GM12892 (cell line): ENCODE measurements at regions not wholly inside any gene's neighbourhood (a gene's known extent, or its start where the extent isn't known, plus 50 kb on each side); places are given as distances from the start of the nearest gene placed in this dataset.

Source experiments
- DNase-seq: peaks from one replicate; pipeline ENCODE4 v3.0.0; 2011; ENCODE audit not compliant: insufficient read length
- FAIRE-seq: peaks from 2 replicates; lab custom pipeline; 2011; peaks lifted over from hg19 to GRCh38; lab: Jason Lieb, UNC
- POLR2A ChIP-seq: IDR thresholded peaks from 2 replicates; pipeline ENCODE4 v1.6.1; 2011; ENCODE audit warnings: low read depth, low read length, control low read depth
- POLR2AphosphoS5 ChIP-seq: IDR thresholded peaks from 2 replicates; pipeline ENCODE4 v1.6.1; 2011; ENCODE audit warnings: low read depth, low read length, control low read depth
- TAF1 ChIP-seq: IDR thresholded peaks from 2 replicates; pipeline ENCODE4 v1.6.1; 2011; ENCODE audit warnings: low read depth, mild to moderate bottlenecking, control low read depth, low read length, borderline replicate concordance

GRCh38 chr10:78349911-78350663, 316.4 kb downstream of the RPS24 start:
- no peak for FAIRE-seq
- TF ChIP-seq POLR2A (no peak), POLR2AphosphoS5 (no peak), TAF1 (no peak)
- DNase-seq = no peak

DNA sequence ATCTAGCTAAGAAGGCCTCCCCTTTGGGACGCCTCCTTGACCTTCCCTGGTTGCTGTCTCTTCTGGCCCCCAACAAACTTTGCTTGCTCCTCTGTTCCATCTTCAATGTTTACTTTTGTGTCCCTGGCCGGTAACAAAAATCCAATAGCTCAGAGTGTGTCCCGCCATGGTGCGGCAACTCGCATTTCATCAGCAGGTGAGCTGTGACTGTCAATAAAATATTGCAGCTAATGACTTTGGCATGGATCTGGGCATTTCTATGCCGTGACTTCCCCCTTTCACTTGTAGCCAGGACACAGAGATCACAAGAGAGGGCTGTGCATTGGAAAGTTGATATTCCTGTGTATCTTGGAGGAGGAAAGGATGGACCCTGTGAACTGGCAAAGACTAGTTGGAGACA, 317.6 kb downstream of the RPS24 start:
- FAIRE-seq = no peak
- DNase-seq = no peak
- TF ChIP-seq TAF1 = no peak
- TF ChIP-seq POLR2AphosphoS5 = no peak
- TF ChIP-seq POLR2A = no peak

DNA sequence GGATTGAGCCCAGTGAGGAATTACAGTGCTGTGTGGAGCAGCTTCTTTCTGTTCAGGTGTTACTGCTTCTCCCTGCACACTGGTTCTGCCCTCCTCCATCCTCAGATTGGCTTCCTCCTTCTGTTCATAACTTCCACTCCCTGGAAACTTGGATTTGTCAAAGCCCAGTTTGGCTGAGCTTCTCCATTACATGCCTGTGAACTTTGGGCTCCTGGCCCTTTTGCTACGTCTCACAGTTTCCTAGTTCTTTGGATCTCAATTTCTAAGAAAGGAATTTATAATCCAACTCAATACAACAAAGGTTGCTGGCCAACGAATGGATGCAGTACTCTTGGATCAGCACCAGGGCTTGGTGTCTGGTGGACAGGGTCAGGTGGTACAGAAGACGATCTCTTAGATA, 318.1 kb downstream of the RPS24 start:
- FAIRE-seq (no peak), DNase-seq (no peak)
- TF ChIP-seq TAF1 (no peak), POLR2A (no peak), POLR2AphosphoS5 (no peak)

DNA sequence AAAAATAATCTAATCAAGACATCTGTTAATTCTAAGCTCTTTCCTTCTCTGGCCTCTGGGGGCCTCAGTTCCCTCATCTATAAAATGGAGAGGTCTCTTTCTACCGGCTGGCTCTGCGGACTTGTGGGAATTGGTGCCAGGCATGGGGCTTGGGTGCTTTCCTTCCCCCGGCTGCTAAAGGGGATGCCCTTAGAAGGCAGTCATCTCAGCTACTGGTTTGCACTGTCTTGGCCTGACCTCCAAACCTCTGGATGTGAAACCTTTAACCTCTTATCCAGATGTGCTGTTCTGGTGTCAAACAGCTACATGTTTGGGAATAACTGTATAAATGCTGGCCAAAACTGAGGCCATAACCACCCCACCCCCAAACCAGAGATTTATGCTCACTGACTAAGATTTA, 320.0 kb downstream of the RPS24 start:
- no peak for TF ChIP-seq POLR2AphosphoS5
- TF ChIP-seq POLR2A = no peak
- TF ChIP-seq TAF1 = no peak
- DNase-seq (no peak), FAIRE-seq (no peak)

GRCh38 chr10:78354101-78354500, 320.4 kb downstream of the RPS24 start:
- DNase-seq = no peak
- TF ChIP-seq POLR2AphosphoS5 = no peak
- no peak for FAIRE-seq

GRCh38 chr10:78356291-78356900, 322.7 kb downstream of the RPS24 start:
- TF ChIP-seq TAF1 (no peak), POLR2AphosphoS5 (no peak), POLR2A (no peak)
- DNase-seq (no peak), FAIRE-seq (no peak)

DNA sequence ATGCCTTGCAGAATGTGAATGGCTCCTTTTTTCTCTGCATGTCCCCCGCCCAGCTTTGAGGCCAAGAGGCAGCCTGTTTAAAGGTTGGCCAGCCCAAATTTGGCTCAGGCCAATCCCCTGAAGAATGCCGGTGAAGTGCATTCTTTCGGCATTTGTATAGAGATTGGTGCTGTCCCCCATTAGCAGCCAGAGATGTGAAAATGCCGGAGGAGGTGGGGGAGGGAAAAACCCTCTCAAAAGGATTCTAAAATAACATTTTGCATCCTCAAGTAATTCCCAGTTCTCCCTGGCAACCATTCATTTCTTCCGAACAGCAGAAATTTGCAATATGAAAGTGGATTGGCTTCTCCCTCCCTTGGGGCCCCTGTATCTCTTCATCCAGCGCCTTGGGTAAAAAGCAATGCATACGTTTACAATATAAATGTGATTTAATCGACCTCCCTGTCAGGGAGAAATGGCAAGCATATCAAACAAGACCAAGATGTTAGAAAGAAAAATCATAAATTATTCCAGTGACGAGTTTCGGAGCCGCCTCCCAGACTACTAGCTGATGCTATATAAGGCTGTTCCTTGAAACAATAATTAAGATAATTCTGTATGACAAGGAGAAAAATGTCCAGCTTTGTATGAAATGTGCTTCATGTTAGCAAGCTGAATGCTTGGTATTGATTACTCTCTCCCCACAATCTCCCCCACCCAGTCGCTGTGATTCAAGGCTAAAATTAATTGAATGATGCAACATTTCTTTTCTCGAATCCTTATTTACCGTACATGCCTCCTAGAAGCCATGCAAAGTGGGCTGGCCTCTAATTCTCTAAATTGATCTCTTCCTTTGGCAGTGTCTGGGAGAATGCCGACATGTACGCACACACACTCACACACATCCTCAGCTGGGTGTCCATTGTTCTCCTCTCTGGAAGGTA, 323.7 kb downstream of the RPS24 start:
- TF ChIP-seq TAF1 (no peak), POLR2A (no peak), POLR2AphosphoS5 (no peak)
- FAIRE-seq = no peak
- no peak for DNase-seq

- DNase-seq (no peak), FAIRE-seq (no peak)
- TF ChIP-seq TAF1 (no peak), POLR2A (no peak), POLR2AphosphoS5 (no peak)
Observed at GRCh38 chr10:78358351-78358750, 324.7 kb downstream of the RPS24 start.

DNA sequence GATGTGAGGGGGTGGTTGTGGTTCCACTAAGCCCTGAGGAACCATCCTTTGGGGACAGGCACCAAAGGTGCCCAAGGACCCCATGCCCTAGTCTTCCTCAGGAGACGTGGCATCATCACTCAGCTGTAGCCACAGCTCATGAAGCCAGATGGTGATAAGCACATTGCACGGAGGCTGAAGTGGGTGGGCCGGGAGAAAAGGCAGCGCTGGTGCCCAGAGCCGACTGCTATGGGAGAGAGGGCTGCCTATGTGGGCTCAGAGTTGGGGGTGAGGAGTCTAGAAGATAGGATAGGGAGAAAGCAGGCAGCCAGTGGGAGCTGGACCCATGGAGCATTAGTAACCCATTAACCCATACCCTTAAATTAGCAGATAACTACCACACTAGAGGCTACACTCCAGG, 325.3 kb downstream of the RPS24 start:
- FAIRE-seq = no peak
- TF ChIP-seq POLR2AphosphoS5 = no peak
- no peak for TF ChIP-seq TAF1
- TF ChIP-seq POLR2A = no peak
- DNase-seq = no peak

DNA sequence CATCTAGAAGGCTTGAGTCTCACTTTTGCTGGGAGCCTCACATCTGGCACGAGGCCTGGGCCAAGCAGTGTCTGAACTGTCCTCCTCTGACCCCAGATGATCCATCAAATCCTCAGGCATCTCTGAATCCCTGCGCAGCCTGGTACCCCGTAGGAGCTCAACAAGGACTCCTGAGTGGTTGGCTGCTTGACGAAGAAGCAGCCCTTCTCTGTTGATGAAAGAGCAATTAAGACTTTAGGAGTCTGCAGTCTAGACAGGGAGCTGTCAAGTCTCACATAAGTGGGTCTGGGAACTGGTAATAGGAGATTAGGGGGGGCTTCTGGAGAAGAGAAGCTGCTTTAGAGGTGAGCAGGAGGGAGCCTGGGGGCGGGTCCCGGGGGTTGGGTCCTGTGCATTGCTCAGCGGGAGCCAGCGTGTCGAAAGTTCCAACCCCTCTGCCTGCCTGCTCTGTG, 326.0 kb downstream of the RPS24 start:
- TF ChIP-seq TAF1 (no peak), POLR2A (no peak)
- FAIRE-seq (no peak), DNase-seq (no peak)

DNA sequence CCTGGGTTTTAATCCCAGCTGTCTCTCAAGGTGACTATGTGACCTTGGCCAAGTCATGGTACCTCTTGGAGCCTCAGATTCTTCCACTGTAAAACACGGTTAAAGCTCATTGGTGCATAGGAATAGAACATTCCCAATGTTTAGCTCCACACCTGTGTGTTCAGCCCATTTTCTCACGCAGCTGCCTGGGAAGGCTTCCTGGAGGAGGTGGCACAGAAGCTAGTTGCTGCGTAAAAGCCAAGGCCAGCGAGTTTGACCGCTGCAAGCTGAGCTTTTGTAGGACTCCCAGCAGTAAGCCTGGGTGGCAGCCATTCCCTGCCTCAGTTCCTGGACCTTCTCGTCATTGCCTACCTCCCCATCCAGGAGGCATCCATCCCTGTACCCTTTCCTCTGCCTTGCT, 326.6 kb downstream of the RPS24 start:
- no peak for DNase-seq
- no peak for FAIRE-seq
- no peak for TF ChIP-seq POLR2A
- no peak for TF ChIP-seq TAF1
- no peak for TF ChIP-seq POLR2AphosphoS5
